ENCODE measurements at regions not wholly inside any gene's neighbourhood (a gene's known extent, or its start where the extent isn't known, plus 50 kb on each side); places are given as distances from the start of the nearest gene placed in this dataset.
"Not testable (repeated sequence)": the region's sequence is repeated elsewhere in the genome, so short reads cannot be mapped to it uniquely, and the experiment has no call there.

GRCh38 chr6:132187816-132188215 is 213.5 kb downstream of the MOXD1 start:
- Mint-ChIP-seq H3K4me1 (no peaks in the 10 kb centered on the region), H3K36me3 (no peaks in the 10 kb centered on the region), H3K27me3 (peaks cover 2% of the 10 kb centered on the region), H3K9me3 (peaks cover 0 to 2% (median 0%) of the 10 kb centered on the region in 3 donors), H3K27ac (no peak overlapping the region), H3K4me3 (no peak overlapping the region)

- not testable (repeated sequence) for H3K9me3 Mint-ChIP-seq, H3K27me3 Mint-ChIP-seq, H3K36me3 Mint-ChIP-seq, H3K4me3 Mint-ChIP-seq, H3K4me1 Mint-ChIP-seq
- H3K27ac Mint-ChIP-seq = peak overlapping the region in 1 of 3 donors; percentile 8
Observed at GRCh38 chr6:132184966-132185365, 216.3 kb downstream of the MOXD1 start.

GRCh38 chr6:132179955-132180354 is 221.3 kb downstream of the MOXD1 start:
- H3K36me3 Mint-ChIP-seq = peaks cover 3% of the 10 kb centered on the region
- peaks cover 7 to 17% (median 14%) of the 10 kb centered on the region in 3 donors for H3K9me3 Mint-ChIP-seq
- H3K27me3 Mint-ChIP-seq = peaks cover 10% of the 10 kb centered on the region
- H3K27ac Mint-ChIP-seq = no peak overlapping the region
- H3K4me1 Mint-ChIP-seq = no peaks in the 10 kb centered on the region
- no peak overlapping the region for H3K4me3 Mint-ChIP-seq

- no peak overlapping the region for H3K27ac Mint-ChIP-seq
- peaks cover 11% of the 10 kb centered on the region for H3K27me3 Mint-ChIP-seq
- peaks cover 2% of the 10 kb centered on the region for H3K36me3 Mint-ChIP-seq
- H3K4me3 Mint-ChIP-seq = no peak overlapping the region
- peaks cover 14 to 18% (median 17%) of the 10 kb centered on the region in 3 donors for H3K9me3 Mint-ChIP-seq
- no peaks in the 10 kb centered on the region for H3K4me1 Mint-ChIP-seq
Observed at GRCh38 chr6:132174919-132175318, 223.7 kb upstream of the CCN2 start.

- H3K4me3 Mint-ChIP-seq = no peak overlapping the region
- H3K27ac Mint-ChIP-seq = no peak overlapping the region
- H3K36me3 Mint-ChIP-seq = no peaks in the 10 kb centered on the region
- H3K27me3 Mint-ChIP-seq = peaks cover 4% of the 10 kb centered on the region
- peaks cover 2 to 5% (median 4%) of the 10 kb centered on the region in 3 donors for H3K9me3 Mint-ChIP-seq
- peaks cover 0 to 2% (median 0%) of the 10 kb centered on the region in 3 donors for H3K4me1 Mint-ChIP-seq
Observed at GRCh38 chr6:132168961-132169360, 217.8 kb upstream of the CCN2 start.

GRCh38 chr6:132167929-132168892 is 217.0 kb upstream of the CCN2 start:
- Mint-ChIP-seq H3K27me3 (no peaks in the 10 kb centered on the region), H3K36me3 (no peaks in the 10 kb centered on the region), H3K27ac (peak overlapping the region in 1 of 3 donors; percentile 54), H3K4me1 (peaks cover 0 to 2% (median 0%) of the 10 kb centered on the region in 3 donors), H3K4me3 (no peak overlapping the region), H3K9me3 (no peaks in the 10 kb centered on the region)

GRCh38 chr6:132166526-132167051 is 215.4 kb upstream of the CCN2 start:
- Mint-ChIP-seq H3K27ac (no peak overlapping the region), H3K4me1 (peaks cover 0 to 2% (median 0%) of the 10 kb centered on the region in 3 donors), H3K9me3 (no peaks in the 10 kb centered on the region)

GRCh38 chr6:132165677-132166076 is 214.5 kb upstream of the CCN2 start:
- H3K9me3 Mint-ChIP-seq = no peaks in the 10 kb centered on the region
- H3K27me3 Mint-ChIP-seq = no peaks in the 10 kb centered on the region
- no peak overlapping the region for H3K4me3 Mint-ChIP-seq
- H3K27ac Mint-ChIP-seq = no peak overlapping the region
- H3K4me1 Mint-ChIP-seq = peaks cover 0 to 2% (median 0%) of the 10 kb centered on the region in 3 donors
- H3K36me3 Mint-ChIP-seq = no peaks in the 10 kb centered on the region

More at GRCh38 chr6:132166526-132167051, 215.4 kb upstream of the CCN2 start:
- H3K4me3 Mint-ChIP-seq = no peak overlapping the region
- H3K36me3 Mint-ChIP-seq = no peaks in the 10 kb centered on the region
- no peaks in the 10 kb centered on the region for H3K27me3 Mint-ChIP-seq

GRCh38 chr6:132161283-132161682 is 210.1 kb upstream of the CCN2 start:
- peaks cover 2% of the 10 kb centered on the region for H3K27me3 Mint-ChIP-seq
- H3K4me1 Mint-ChIP-seq = no peaks in the 10 kb centered on the region
- H3K9me3 Mint-ChIP-seq = no peaks in the 10 kb centered on the region
- no peak overlapping the region for H3K4me3 Mint-ChIP-seq
- H3K27ac Mint-ChIP-seq = no peak overlapping the region
- no peaks in the 10 kb centered on the region for H3K36me3 Mint-ChIP-seq

- Mint-ChIP-seq H3K27ac (no peak overlapping the region), H3K27me3 (peaks cover 6% of the 10 kb centered on the region), H3K36me3 (no peaks in the 10 kb centered on the region)
Observed at GRCh38 chr6:132153221-132153898, 202.2 kb upstream of the CCN2 start.

GRCh38 chr6:132147530-132148011 is 196.4 kb upstream of the CCN2 start:
- H3K9me3 Mint-ChIP-seq = no peaks in the 10 kb centered on the region
- no peak overlapping the region for H3K4me3 Mint-ChIP-seq
- no peaks in the 10 kb centered on the region for H3K36me3 Mint-ChIP-seq
- H3K27me3 Mint-ChIP-seq = peaks cover 4% of the 10 kb centered on the region
- peaks cover 0 to 1% (median 0%) of the 10 kb centered on the region in 3 donors for H3K4me1 Mint-ChIP-seq
- H3K27ac Mint-ChIP-seq = no peak overlapping the region

More at GRCh38 chr6:132153221-132153898, 202.2 kb upstream of the CCN2 start:
- Mint-ChIP-seq H3K4me1 (peaks cover 0 to 2% (median 1%) of the 10 kb centered on the region in 3 donors), H3K4me3 (no peak overlapping the region), H3K9me3 (peaks cover 0 to 3% (median 0%) of the 10 kb centered on the region in 3 donors)

GRCh38 chr6:132144456-132144855 is 193.3 kb upstream of the CCN2 start:
- Mint-ChIP-seq H3K4me1 (no peaks in the 10 kb centered on the region), H3K27ac (no peak overlapping the region), H3K36me3 (no peaks in the 10 kb centered on the region), H3K4me3 (no peak overlapping the region), H3K9me3 (no peaks in the 10 kb centered on the region), H3K27me3 (peaks cover 4% of the 10 kb centered on the region)

- H3K27me3 Mint-ChIP-seq = peaks cover 9% of the 10 kb centered on the region
- H3K36me3 Mint-ChIP-seq = no peaks in the 10 kb centered on the region
- H3K4me1 Mint-ChIP-seq = no peaks in the 10 kb centered on the region
- no peak overlapping the region for H3K27ac Mint-ChIP-seq
- no peaks in the 10 kb centered on the region for H3K9me3 Mint-ChIP-seq
- no peak overlapping the region for H3K4me3 Mint-ChIP-seq
Observed at GRCh38 chr6:132143258-132143657, 192.1 kb upstream of the CCN2 start.

GRCh38 chr6:132142768-132143167 is 191.6 kb upstream of the CCN2 start:
- H3K9me3 Mint-ChIP-seq = no peaks in the 10 kb centered on the region
- H3K4me3 Mint-ChIP-seq = no peak overlapping the region
- H3K27me3 Mint-ChIP-seq = peaks cover 9% of the 10 kb centered on the region
- H3K36me3 Mint-ChIP-seq = no peaks in the 10 kb centered on the region
- H3K27ac Mint-ChIP-seq = no peak overlapping the region
- H3K4me1 Mint-ChIP-seq = peaks cover 0 to 1% (median 0%) of the 10 kb centered on the region in 3 donors

- no peaks in the 10 kb centered on the region for H3K36me3 Mint-ChIP-seq
- H3K9me3 Mint-ChIP-seq = no peaks in the 10 kb centered on the region
- H3K4me3 Mint-ChIP-seq = no peak overlapping the region
- no peak overlapping the region for H3K27ac Mint-ChIP-seq
- H3K4me1 Mint-ChIP-seq = peaks cover 0 to 6% (median 2%) of the 10 kb centered on the region in 3 donors
- peaks cover 9% of the 10 kb centered on the region for H3K27me3 Mint-ChIP-seq
Observed at GRCh38 chr6:132142308-132142707, 191.1 kb upstream of the CCN2 start.
